ENCODE measurements at regions not wholly inside any gene's neighbourhood (a gene's known extent, or its start where the extent isn't known, plus 50 kb on each side); places are given as distances from the start of the nearest gene placed in this dataset.

DNA sequence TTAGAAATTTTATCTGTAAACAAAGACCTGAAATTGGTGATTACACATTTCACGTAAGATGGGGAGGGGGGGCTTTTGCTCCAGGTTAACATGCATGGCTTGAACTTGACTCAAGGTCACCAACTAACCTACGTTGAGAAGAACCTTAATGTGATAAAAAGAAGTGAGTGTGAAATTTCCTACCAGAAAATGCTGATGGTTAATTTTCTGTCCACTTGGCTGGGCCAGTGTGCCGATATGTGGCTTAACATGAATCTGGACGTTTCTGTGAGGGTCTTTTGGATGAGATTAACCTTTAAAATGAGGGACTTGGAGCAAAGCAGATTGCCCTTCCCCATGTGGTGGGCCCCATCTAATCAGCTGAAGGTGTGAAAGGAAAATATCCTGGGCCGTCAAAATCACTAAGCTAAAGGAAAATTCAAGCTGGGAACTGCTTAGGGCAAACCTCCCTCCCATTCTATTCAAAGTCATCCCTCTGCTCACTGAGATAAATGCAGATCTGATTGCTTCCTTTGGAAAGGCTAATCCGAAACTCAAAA, 107.3 kb upstream of the ENPP6 start:
- H3K27ac ChIP-seq = no peak overlapping the region
- no peaks in the 10 kb centered on the region for H3K79me2 ChIP-seq (ENCODE audit: low read depth)
- Mint-ChIP-seq H3K36me3 (no peaks in the 10 kb centered on the region), H3K27me3 (ENCODE audit: insufficient read depth, low read depth) (peaks cover 6% of the 10 kb centered on the region), H3K4me3 (no peak overlapping the region), H3K27ac (no peak overlapping the region), H3K4me1 (no peaks in the 10 kb centered on the region), H3K9me3 (no peaks in the 10 kb centered on the region)
- no peaks in the 10 kb centered on the region for H3K36me3 ChIP-seq
- no peak for DNase-seq (ENCODE audit: low spot score)
- no peak overlapping the region for H3K4me3 ChIP-seq
- H3K9ac ChIP-seq = no peak overlapping the region
- no peaks in the 10 kb centered on the region for H3F3A ChIP-seq (ENCODE audit: low read depth)
- no peaks in the 10 kb centered on the region for H3K9me3 ChIP-seq (ENCODE audit: low read depth)
- H3K4me2 ChIP-seq = no peak overlapping the region
- H4K20me1 ChIP-seq (ENCODE audit: low read depth) = no peaks in the 10 kb centered on the region
- TF ChIP-seq EZH2phosphoT487 (IDR thresholded peaks at IDR 0.05) = no peak
- TF ChIP-seq, protein P1, sequence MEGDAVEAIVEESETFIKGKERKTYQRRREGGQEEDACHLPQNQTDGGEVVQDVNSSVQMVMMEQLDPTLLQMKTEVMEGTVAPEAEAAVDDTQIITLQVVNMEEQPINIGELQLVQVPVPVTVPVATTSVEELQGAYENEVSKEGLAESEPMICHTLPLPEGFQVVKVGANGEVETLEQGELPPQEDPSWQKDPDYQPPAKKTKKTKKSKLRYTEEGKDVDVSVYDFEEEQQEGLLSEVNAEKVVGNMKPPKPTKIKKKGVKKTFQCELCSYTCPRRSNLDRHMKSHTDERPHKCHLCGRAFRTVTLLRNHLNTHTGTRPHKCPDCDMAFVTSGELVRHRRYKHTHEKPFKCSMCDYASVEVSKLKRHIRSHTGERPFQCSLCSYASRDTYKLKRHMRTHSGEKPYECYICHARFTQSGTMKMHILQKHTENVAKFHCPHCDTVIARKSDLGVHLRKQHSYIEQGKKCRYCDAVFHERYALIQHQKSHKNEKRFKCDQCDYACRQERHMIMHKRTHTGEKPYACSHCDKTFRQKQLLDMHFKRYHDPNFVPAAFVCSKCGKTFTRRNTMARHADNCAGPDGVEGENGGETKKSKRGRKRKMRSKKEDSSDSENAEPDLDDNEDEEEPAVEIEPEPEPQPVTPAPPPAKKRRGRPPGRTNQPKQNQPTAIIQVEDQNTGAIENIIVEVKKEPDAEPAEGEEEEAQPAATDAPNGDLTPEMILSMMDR (IDR thresholded peaks at IDR 0.05) = no peak
- TF ChIP-seq EZH2 (IDR thresholded peaks at IDR 0.05) = no peak
- H3K4me1 ChIP-seq = no peaks in the 10 kb centered on the region
- no peak overlapping the region for H2AFZ ChIP-seq (replicated peaks)
- no peaks in the 10 kb centered on the region for H3K27me3 ChIP-seq

DNA sequence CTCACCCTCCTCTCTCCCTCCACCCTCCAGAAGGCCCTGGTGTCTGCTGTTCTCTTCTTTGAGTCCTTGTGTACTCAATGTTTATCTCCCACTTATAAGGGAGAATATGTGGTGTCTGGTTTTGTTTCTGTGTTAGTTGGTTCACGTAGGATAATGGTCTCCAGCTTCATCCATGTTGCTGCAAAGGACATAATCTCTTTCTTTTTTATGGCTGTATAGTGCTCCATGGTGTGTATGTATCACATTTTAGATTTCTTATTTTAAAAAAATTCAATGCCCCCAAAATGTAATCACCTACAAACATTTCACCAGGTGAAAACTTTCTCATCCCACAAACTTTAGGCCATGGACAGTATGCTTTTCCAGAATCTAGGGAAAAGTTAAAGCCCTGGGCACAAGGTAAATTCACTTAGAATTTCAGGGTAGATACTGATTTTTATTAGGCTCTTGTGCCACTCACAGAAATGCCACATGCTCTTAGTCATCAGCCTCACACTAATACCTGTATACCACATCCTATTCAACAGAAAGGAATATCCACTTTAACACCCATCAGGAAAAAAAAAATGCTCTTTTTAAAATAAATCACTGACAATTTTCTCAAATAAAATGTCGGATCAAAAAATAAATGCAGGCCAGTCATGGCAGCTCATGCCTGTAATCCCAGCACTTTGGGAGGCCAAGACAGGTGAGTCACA, 104.8 kb upstream of the ENPP6 start:
- Mint-ChIP-seq H3K27ac (no peak overlapping the region), H3K36me3 (no peaks in the 10 kb centered on the region), H3K9me3 (no peaks in the 10 kb centered on the region), H3K4me1 (no peaks in the 10 kb centered on the region), H3K27me3 (ENCODE audit: insufficient read depth, low read depth) (peaks cover 2% of the 10 kb centered on the region), H3K4me3 (no peak overlapping the region)
- Histone ChIP-seq H3K9me3 (ENCODE audit: low read depth) (no peaks in the 10 kb centered on the region), H2AFZ (replicated peaks) (no peak overlapping the region), H4K20me1 (ENCODE audit: low read depth) (no peaks in the 10 kb centered on the region), H3K27ac (no peak overlapping the region), H3K36me3 (no peaks in the 10 kb centered on the region), H3F3A (ENCODE audit: low read depth) (no peaks in the 10 kb centered on the region), H3K4me3 (no peak overlapping the region), H3K9ac (no peak overlapping the region), H3K4me2 (no peak overlapping the region), H3K79me2 (ENCODE audit: low read depth) (no peaks in the 10 kb centered on the region), H3K27me3 (no peaks in the 10 kb centered on the region), H3K4me1 (no peaks in the 10 kb centered on the region)
- TF ChIP-seq EZH2phosphoT487 (IDR thresholded peaks at IDR 0.05) (no peak), EZH2 (IDR thresholded peaks at IDR 0.05) (no peak)
- TF ChIP-seq, protein P1 (IDR thresholded peaks at IDR 0.05) = no peak
- DNase-seq (ENCODE audit: low spot score) = no peak

DNA sequence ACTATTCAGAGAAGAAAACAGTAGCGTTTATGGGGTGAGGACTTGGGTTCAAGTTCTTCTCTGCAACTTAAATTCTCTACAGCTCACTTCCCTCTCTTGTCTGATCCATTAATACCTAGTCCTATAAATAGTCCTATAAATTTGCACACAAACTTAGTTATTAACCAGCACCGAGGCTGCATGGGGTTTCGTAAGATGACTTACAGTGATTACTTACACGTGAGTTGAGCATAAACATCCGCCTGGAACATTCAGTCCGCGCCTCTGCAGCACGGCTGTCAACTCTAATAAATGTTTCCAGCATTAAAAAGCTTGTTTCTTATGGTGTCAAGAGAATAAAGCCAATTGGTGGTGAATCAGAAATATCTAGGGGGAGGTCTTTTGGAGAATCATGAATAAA, 103.0 kb upstream of the ENPP6 start:
- Histone ChIP-seq H3K36me3 (no peaks in the 10 kb centered on the region), H4K20me1 (ENCODE audit: low read depth) (no peaks in the 10 kb centered on the region), H2AFZ (replicated peaks) (no peak overlapping the region), H3K4me1 (no peaks in the 10 kb centered on the region), H3F3A (ENCODE audit: low read depth) (no peaks in the 10 kb centered on the region), H3K4me3 (no peak overlapping the region), H3K27ac (no peak overlapping the region), H3K9ac (no peak overlapping the region), H3K27me3 (no peaks in the 10 kb centered on the region), H3K4me2 (no peak overlapping the region), H3K79me2 (ENCODE audit: low read depth) (no peaks in the 10 kb centered on the region), H3K9me3 (ENCODE audit: low read depth) (no peaks in the 10 kb centered on the region)
- H3K27ac Mint-ChIP-seq = no peak overlapping the region
- no peaks in the 10 kb centered on the region for H3K36me3 Mint-ChIP-seq
- H3K4me3 Mint-ChIP-seq = no peak overlapping the region
- H3K9me3 Mint-ChIP-seq = no peaks in the 10 kb centered on the region
- H3K4me1 Mint-ChIP-seq = no peaks in the 10 kb centered on the region
- H3K27me3 Mint-ChIP-seq (ENCODE audit: insufficient read depth, low read depth) = peaks cover 2% of the 10 kb centered on the region
- TF ChIP-seq EZH2 (IDR thresholded peaks at IDR 0.05) (no peak), EZH2phosphoT487 (IDR thresholded peaks at IDR 0.05) (no peak)
- TF ChIP-seq, protein P1 (IDR thresholded peaks at IDR 0.05) = no peak
- DNase-seq (ENCODE audit: low spot score) = no peak

Data from neural progenitor cell (in vitro differentiated cells).